ENCODE measurements at regions not wholly inside any gene's neighbourhood (a gene's known extent, or its start where the extent isn't known, plus 50 kb on each side); places are given as distances from the start of the nearest gene placed in this dataset.

DNA sequence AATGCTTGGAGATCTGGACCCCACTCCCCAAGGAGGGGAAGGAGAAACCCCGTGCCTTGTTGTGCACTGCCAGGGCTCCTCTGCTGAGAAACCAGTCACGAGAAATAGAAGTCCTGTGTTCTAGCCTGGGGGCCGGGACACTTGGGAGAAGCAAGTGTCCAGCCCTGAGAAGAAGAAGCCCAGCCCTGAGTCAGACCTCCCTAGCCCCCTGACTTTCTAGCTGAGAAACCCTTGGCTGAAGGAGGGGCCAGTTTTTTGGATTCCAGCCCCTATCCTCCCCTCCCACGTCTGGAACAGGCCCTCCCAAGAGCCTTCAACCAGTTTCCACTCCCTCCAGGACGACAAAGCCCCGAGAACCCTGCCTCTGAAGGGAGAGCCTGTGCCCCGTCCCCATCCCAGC, 100.5 kb downstream of the NAV1 start:
- Histone ChIP-seq H3K9ac (ENCODE audit: extremely low read depth, low read length, poor library complexity, severe bottlenecking) (no peak overlapping the region), H3K4me3 (ENCODE audit: low read length) (no peak overlapping the region), H3K9me3 (ENCODE audit: control insufficient read depth, low read length) (no peaks in the 10 kb centered on the region), H3K36me3 (ENCODE audit: control insufficient read depth, insufficient read depth, low read length) (no peaks in the 10 kb centered on the region), H3K27ac (ENCODE audit: low read depth, low read length) (no peak overlapping the region), H3K27me3 (ENCODE audit: control insufficient read depth, insufficient read depth, low read length, poor library complexity, severe bottlenecking) (no peaks in the 10 kb centered on the region), H3K4me1 (ENCODE audit: control insufficient read depth, insufficient read depth, low read length) (peaks cover 15% of the 10 kb centered on the region)
- peaks cover 5% of the 10 kb centered on the region for H3K36me3 Mint-ChIP-seq (ENCODE audit: low read depth)
- H3K4me3 Mint-ChIP-seq = no peak overlapping the region
- no peak overlapping the region for H3K27ac Mint-ChIP-seq
- DNase-seq = no peak
- peaks cover 29% of the 10 kb centered on the region for H3K4me1 Mint-ChIP-seq
- TF ChIP-seq, protein P1, sequence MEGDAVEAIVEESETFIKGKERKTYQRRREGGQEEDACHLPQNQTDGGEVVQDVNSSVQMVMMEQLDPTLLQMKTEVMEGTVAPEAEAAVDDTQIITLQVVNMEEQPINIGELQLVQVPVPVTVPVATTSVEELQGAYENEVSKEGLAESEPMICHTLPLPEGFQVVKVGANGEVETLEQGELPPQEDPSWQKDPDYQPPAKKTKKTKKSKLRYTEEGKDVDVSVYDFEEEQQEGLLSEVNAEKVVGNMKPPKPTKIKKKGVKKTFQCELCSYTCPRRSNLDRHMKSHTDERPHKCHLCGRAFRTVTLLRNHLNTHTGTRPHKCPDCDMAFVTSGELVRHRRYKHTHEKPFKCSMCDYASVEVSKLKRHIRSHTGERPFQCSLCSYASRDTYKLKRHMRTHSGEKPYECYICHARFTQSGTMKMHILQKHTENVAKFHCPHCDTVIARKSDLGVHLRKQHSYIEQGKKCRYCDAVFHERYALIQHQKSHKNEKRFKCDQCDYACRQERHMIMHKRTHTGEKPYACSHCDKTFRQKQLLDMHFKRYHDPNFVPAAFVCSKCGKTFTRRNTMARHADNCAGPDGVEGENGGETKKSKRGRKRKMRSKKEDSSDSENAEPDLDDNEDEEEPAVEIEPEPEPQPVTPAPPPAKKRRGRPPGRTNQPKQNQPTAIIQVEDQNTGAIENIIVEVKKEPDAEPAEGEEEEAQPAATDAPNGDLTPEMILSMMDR (conservative IDR thresholded peaks at IDR 0.05) = no peak
- 74 to 100% methylated on average over 3 to 7 of the region's 7 CpGs for WGBS, 2 experiments (ENCODE audit: insufficient coverage in 1 of 2, insufficient read length in 1 of 2)
- peaks cover 31% of the 10 kb centered on the region for H3K27me3 Mint-ChIP-seq (ENCODE audit: insufficient read depth)
- no peaks in the 10 kb centered on the region for H3K9me3 Mint-ChIP-seq

- Mint-ChIP-seq H3K27me3 (ENCODE audit: insufficient read depth) (peaks cover 35% of the 10 kb centered on the region), H3K4me3 (no peak overlapping the region)
- no peaks in the 10 kb centered on the region for H3K27me3 ChIP-seq (ENCODE audit: control insufficient read depth, insufficient read depth, low read length, poor library complexity, severe bottlenecking)
Measured at GRCh38 chr1:201639826-201640225, 100.9 kb downstream of the NAV1 start.

DNA sequence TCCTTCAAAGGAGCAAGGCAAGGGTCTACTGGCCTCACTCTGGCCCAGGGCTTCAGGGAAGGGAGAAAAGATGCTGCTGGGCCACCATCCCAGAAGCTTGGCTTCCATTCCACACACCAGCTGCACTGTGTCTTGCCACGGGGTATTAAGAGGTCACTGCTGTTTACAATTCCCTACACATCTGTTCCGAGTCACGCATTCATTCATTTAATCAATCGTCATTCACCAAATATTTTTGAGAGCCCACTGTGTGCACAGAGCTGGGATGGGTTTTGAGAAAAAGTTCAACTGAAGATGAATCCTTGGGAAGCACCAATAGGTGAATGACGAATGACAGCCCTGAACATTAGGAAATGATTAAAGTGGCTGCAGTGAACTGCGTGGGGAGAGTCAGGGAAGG, 101.7 kb downstream of the NAV1 start:
- Mint-ChIP-seq H3K27ac (no peak overlapping the region), H3K4me3 (no peak overlapping the region), H3K4me1 (peaks cover 21% of the 10 kb centered on the region), H3K9me3 (no peaks in the 10 kb centered on the region), H3K27me3 (ENCODE audit: insufficient read depth) (peaks cover 38% of the 10 kb centered on the region), H3K36me3 (ENCODE audit: low read depth) (peaks cover 9% of the 10 kb centered on the region)
- H3K36me3 ChIP-seq (ENCODE audit: control insufficient read depth, insufficient read depth, low read length) = no peaks in the 10 kb centered on the region
- DNase-seq = no peak
- no peak overlapping the region for H3K9ac ChIP-seq (ENCODE audit: extremely low read depth, low read length, poor library complexity, severe bottlenecking)
- peaks cover 11% of the 10 kb centered on the region for H3K4me1 ChIP-seq (ENCODE audit: control insufficient read depth, insufficient read depth, low read length)
- no peak overlapping the region for H3K4me3 ChIP-seq (ENCODE audit: low read length)
- H3K27ac ChIP-seq (ENCODE audit: low read depth, low read length) = no peak overlapping the region
- peaks cover under 1% of the 10 kb centered on the region for H3K27me3 ChIP-seq (ENCODE audit: control insufficient read depth, insufficient read depth, low read length, poor library complexity, severe bottlenecking)
- H3K9me3 ChIP-seq (ENCODE audit: control insufficient read depth, low read length) = no peaks in the 10 kb centered on the region
- TF ChIP-seq, protein P1 (conservative IDR thresholded peaks at IDR 0.05) = no peak
- 94 to 95% methylated on average over 6 of the region's 6 CpGs for WGBS, 2 experiments (ENCODE audit: insufficient coverage in 1 of 2, insufficient read length in 1 of 2)

More at GRCh38 chr1:201639826-201640225, 100.9 kb downstream of the NAV1 start:
- no peak for DNase-seq
- H3K36me3 ChIP-seq (ENCODE audit: control insufficient read depth, insufficient read depth, low read length) = no peaks in the 10 kb centered on the region
- 91% methylated on average over 6 of the region's 6 CpGs; no CpG with 5 or more reads in 1 of the 2 experiments for WGBS, 2 experiments (ENCODE audit: insufficient coverage in 1 of 2, insufficient read length in 1 of 2)
- H3K9me3 ChIP-seq (ENCODE audit: control insufficient read depth, low read length) = no peaks in the 10 kb centered on the region
- TF ChIP-seq, protein P1 (conservative IDR thresholded peaks at IDR 0.05) = no peak
- peaks cover 25% of the 10 kb centered on the region for H3K4me1 Mint-ChIP-seq
- no peaks in the 10 kb centered on the region for H3K9me3 Mint-ChIP-seq
- H3K36me3 Mint-ChIP-seq (ENCODE audit: low read depth) = peaks cover 9% of the 10 kb centered on the region
- H3K4me3 ChIP-seq (ENCODE audit: low read length) = no peak overlapping the region
- no peak overlapping the region for H3K27ac Mint-ChIP-seq
- peaks cover 15% of the 10 kb centered on the region for H3K4me1 ChIP-seq (ENCODE audit: control insufficient read depth, insufficient read depth, low read length)
- H3K9ac ChIP-seq (ENCODE audit: extremely low read depth, low read length, poor library complexity, severe bottlenecking) = no peak overlapping the region
- no peak overlapping the region for H3K27ac ChIP-seq (ENCODE audit: low read depth, low read length)
